Panc1 (cell line): ENCODE measurements at regions not wholly inside any gene's neighbourhood (a gene's known extent, or its start where the extent isn't known, plus 50 kb on each side); places are given as distances from the start of the nearest gene placed in this dataset.

Experiments
- ATAC-seq: fragments of 200-7000 bp; cut with Tn5 transposase; 2 replicates; pipeline ENCODE4 v1.9.1; 2020; ENCODE audit warnings: mild to moderate bottlenecking, moderate library complexity
- BruUV-seq: library from RNA; stranded (reverse); fragments of 400-500 nt; replicated peaks from 2 replicates; lab custom pipeline; 2021; lab: Mats Ljungman, UMichigan
- CTCF ChIA-PET: fragments of 300-600 bp; sonication (Branson Sonifier 250); formaldehyde crosslinking; loops from one replicate; lab custom pipeline; 2022; ENCODE audit warnings: antibody characterized with exemption; lab: Charles Lee
- POLR2A ChIA-PET: fragments of 300-600 bp; sonication (Branson Sonifier 250); formaldehyde crosslinking; loops from one replicate; lab custom pipeline; 2022; ENCODE audit warnings: antibody characterized with exemption; lab: Charles Lee
- DNase-seq: peaks from one replicate; pipeline ENCODE4 v3.0.0-alpha.2; 2010; ENCODE audit warnings: low read depth, low spot score
- H3K27ac ChIP-seq: 2 replicates; pipeline ENCODE4 v1.5.1; 2011; ENCODE audit warnings: mild to moderate bottlenecking, low read length, inconsistent platforms
- H3K27me3 ChIP-seq: fragments of 200-500 bp; sonication (Bioruptor generic); 2 replicates; pipeline ENCODE4 v1.6.0; 2014; ENCODE audit warnings: low read length, inconsistent platforms; ENCODE audit not compliant: control insufficient read depth, insufficient read depth
- H3K36me3 ChIP-seq: fragments of 200-500 bp; sonication (Bioruptor generic); 2 replicates; pipeline ENCODE4 v1.5.1; 2014; ENCODE audit warnings: inconsistent platforms, mild to moderate bottlenecking, low read length, moderate library complexity; ENCODE audit not compliant: control insufficient read depth, insufficient read depth
- H3K4me1 ChIP-seq: 2 replicates; pipeline ENCODE4 v1.5.1; 2011; ENCODE audit warnings: inconsistent platforms, mild to moderate bottlenecking, low read length, moderate library complexity; ENCODE audit not compliant: control insufficient read depth, insufficient read depth
- H3K4me3 ChIP-seq, 2 experiments: 2 replicates each; pipeline ENCODE4 v1.5.1; 2011 to 2012; ENCODE audit warnings: low read depth in 2 of 2, low read length in 2 of 2, mild to moderate bottlenecking in 2 of 2, inconsistent platforms in 1 of 2, moderate library complexity in 1 of 2
- H3K9me3 ChIP-seq: fragments of 200-500 bp; sonication (Bioruptor generic); 2 replicates; pipeline ENCODE4 v1.5.1; 2014; ENCODE audit warnings: low read depth, mild to moderate bottlenecking, inconsistent platforms, low read length, moderate library complexity; ENCODE audit not compliant: control insufficient read depth, insufficient read depth
- POLR2AphosphoS5 ChIP-seq: IDR thresholded peaks from 2 replicates; pipeline ENCODE4 v1.6.1; 2012; ENCODE audit warnings: mild to moderate bottlenecking, low read depth, low read length, moderate library complexity
- SIN3A ChIP-seq: IDR thresholded peaks from 2 replicates; pipeline ENCODE4 v1.6.1; 2012; ENCODE audit warnings: low read depth, mild to moderate bottlenecking, low read length, moderate library complexity, borderline replicate concordance; ENCODE audit not compliant: insufficient read depth
- TCF7L2 ChIP-seq: IDR thresholded peaks from 2 replicates; pipeline ENCODE4 v1.6.1; 2011; ENCODE audit warnings: mild to moderate bottlenecking, low read depth, low read length, inconsistent platforms
- in situ Hi-C: cut with HindIII; loops from 2 replicates; pipeline ENCODE4 v1.10.0; 2016; ENCODE audit warnings: low sequenced_read_pairs, low pct_unique_long_range_greater_than_20kb
- intact Hi-C: fragments of 100-400 bp; cut with micrococcal nuclease; formaldehyde crosslinking; loops from one replicate; pipeline ENCODE4 v1.10.0; 2022; ENCODE audit not compliant: unreplicated experiment
- TF ChIP-seq, protein P1 (sequence below): fragments of 450-650 bp; IDR thresholded peaks from 2 replicates; pipeline ENCODE4 v1.5.1; 2017; ENCODE audit warnings: mild to moderate bottlenecking
- TF ChIP-seq, protein P2 (sequence below), 2 experiments: IDR thresholded peaks; 2 replicates each; pipeline ENCODE4 v1.6.1; 2011 to 2012; ENCODE audit warnings: low read depth in 2 of 2, control low read depth in 1 of 2, low read length in 1 of 2, mild to moderate bottlenecking in 1 of 2, moderate library complexity in 1 of 2; ENCODE audit not compliant: insufficient read depth in 1 of 2

DNA sequence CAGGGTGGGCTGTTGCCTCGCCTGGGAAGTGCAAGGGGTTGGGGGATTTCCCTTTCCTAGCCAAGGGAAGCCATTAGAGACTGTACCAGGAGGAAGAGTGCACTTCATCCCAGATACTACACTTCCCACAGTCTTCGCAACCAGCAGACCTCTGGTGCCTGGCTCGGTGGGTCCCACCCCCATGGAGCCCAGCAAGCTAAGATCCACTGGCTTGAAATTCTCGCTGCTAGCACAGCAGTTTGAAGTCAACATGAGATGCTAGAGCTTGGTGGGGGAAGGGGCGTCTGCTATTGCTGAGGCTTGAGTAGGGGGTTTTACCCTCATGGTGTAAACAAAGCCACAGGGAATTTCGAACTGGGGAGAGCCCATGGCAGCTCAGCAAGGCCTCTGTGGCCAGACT lies 586.4 kb downstream of the HTR1A start:
- H3K27ac ChIP-seq, result no peak overlapping the region
- no peaks in the 10 kb centered on the region for H3K36me3 ChIP-seq
- DNase-seq (no peak), ATAC-seq (no peak)
- no TSS peak for BruUV-seq
- TF ChIP-seq SIN3A (no peak), TCF7L2 (no peak), POLR2AphosphoS5 (no peak)
- TF ChIP-seq, protein P1, sequence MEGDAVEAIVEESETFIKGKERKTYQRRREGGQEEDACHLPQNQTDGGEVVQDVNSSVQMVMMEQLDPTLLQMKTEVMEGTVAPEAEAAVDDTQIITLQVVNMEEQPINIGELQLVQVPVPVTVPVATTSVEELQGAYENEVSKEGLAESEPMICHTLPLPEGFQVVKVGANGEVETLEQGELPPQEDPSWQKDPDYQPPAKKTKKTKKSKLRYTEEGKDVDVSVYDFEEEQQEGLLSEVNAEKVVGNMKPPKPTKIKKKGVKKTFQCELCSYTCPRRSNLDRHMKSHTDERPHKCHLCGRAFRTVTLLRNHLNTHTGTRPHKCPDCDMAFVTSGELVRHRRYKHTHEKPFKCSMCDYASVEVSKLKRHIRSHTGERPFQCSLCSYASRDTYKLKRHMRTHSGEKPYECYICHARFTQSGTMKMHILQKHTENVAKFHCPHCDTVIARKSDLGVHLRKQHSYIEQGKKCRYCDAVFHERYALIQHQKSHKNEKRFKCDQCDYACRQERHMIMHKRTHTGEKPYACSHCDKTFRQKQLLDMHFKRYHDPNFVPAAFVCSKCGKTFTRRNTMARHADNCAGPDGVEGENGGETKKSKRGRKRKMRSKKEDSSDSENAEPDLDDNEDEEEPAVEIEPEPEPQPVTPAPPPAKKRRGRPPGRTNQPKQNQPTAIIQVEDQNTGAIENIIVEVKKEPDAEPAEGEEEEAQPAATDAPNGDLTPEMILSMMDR, result no peak
- TF ChIP-seq, protein P2, sequence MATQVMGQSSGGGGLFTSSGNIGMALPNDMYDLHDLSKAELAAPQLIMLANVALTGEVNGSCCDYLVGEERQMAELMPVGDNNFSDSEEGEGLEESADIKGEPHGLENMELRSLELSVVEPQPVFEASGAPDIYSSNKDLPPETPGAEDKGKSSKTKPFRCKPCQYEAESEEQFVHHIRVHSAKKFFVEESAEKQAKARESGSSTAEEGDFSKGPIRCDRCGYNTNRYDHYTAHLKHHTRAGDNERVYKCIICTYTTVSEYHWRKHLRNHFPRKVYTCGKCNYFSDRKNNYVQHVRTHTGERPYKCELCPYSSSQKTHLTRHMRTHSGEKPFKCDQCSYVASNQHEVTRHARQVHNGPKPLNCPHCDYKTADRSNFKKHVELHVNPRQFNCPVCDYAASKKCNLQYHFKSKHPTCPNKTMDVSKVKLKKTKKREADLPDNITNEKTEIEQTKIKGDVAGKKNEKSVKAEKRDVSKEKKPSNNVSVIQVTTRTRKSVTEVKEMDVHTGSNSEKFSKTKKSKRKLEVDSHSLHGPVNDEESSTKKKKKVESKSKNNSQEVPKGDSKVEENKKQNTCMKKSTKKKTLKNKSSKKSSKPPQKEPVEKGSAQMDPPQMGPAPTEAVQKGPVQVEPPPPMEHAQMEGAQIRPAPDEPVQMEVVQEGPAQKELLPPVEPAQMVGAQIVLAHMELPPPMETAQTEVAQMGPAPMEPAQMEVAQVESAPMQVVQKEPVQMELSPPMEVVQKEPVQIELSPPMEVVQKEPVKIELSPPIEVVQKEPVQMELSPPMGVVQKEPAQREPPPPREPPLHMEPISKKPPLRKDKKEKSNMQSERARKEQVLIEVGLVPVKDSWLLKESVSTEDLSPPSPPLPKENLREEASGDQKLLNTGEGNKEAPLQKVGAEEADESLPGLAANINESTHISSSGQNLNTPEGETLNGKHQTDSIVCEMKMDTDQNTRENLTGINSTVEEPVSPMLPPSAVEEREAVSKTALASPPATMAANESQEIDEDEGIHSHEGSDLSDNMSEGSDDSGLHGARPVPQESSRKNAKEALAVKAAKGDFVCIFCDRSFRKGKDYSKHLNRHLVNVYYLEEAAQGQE (IDR thresholded peaks at IDR 0.05; ENCODE audit: insufficient read depth in 1 of 2, low read depth in 2 of 2, low read length in 1 of 2), result no peak
- ChIA-PET POLR2A (no interaction called here), CTCF (no interaction called here)
- intact Hi-C loops, result no loop called here
- H3K9me3 ChIP-seq, result no peaks in the 10 kb centered on the region
- in situ Hi-C loops, result no loop called here
- no peak overlapping the region for H3K4me3 ChIP-seq
- no peaks in the 10 kb centered on the region for H3K4me1 ChIP-seq
- H3K27me3 ChIP-seq, result no peaks in the 10 kb centered on the region

DNA sequence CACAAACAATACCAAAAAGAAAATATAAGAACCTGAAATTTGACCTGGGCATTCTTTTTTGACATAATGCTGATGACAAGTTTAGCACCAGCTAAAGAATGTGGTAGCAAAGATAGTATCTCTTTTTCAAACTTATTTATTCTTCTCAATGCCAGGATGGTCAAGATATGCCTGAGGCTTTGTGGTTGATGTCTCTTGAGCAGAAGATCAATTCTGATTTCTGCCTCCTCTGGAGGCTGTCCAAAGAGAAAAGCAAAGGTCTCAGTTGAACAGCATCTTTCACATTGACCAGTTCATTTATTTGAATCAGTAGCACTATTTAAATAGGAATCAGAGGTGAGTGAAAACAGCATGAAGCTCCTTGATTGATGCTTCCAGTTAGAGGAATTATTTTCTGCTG lies 588.2 kb downstream of the HTR1A start:
- intact Hi-C loops, result no loop called here
- in situ Hi-C loops, result no loop called here
- BruUV-seq, result no TSS peak
- Histone ChIP-seq H3K4me3 (no peak overlapping the region), H3K4me1 (no peaks in the 10 kb centered on the region), H3K27me3 (no peaks in the 10 kb centered on the region), H3K36me3 (no peaks in the 10 kb centered on the region), H3K27ac (no peak overlapping the region), H3K9me3 (no peaks in the 10 kb centered on the region)
- CTCF ChIA-PET, result no interaction called here
- no peak for DNase-seq
- TF ChIP-seq, protein P2 (IDR thresholded peaks at IDR 0.05; ENCODE audit: insufficient read depth in 1 of 2, low read depth in 2 of 2, low read length in 1 of 2), result no peak
- TF ChIP-seq, protein P1, result no peak
- TF ChIP-seq SIN3A, result no peak
- no peak for TF ChIP-seq POLR2AphosphoS5
- no peak for TF ChIP-seq TCF7L2
- POLR2A ChIA-PET, result no interaction called here
- no peak for ATAC-seq
